Peyer's patch (tissue), 4 donors: ENCODE measurements at regions not wholly inside any gene's neighbourhood (a gene's known extent, or its start where the extent isn't known, plus 50 kb on each side); places are given as distances from the start of the nearest gene placed in this dataset.

Source experiments
- POLR2A ChIP-seq, 2 donors: fragments of 450-650 bp; IDR thresholded peaks; one replicate each; pipeline ENCODE4 v1.5.1; 2017; ENCODE audit warnings: antibody characterized with exemption in 2 of 2, mild to moderate bottlenecking in 2 of 2, moderate library complexity in 2 of 2
- TF ChIP-seq, protein P1 (sequence below), 6 experiments: fragments of 450-650 bp in 4 of 6; fragments of 200-600 bp in 2 of 6; sonication (generic) in 1 of 6; IDR thresholded peaks; one replicate each; pipeline ENCODE4 v1.5.1; 2017 to 2019; ENCODE audit warnings: antibody characterized with exemption in 6 of 6, mild to moderate bottlenecking in 3 of 6, moderate library complexity in 1 of 6

DNA sequence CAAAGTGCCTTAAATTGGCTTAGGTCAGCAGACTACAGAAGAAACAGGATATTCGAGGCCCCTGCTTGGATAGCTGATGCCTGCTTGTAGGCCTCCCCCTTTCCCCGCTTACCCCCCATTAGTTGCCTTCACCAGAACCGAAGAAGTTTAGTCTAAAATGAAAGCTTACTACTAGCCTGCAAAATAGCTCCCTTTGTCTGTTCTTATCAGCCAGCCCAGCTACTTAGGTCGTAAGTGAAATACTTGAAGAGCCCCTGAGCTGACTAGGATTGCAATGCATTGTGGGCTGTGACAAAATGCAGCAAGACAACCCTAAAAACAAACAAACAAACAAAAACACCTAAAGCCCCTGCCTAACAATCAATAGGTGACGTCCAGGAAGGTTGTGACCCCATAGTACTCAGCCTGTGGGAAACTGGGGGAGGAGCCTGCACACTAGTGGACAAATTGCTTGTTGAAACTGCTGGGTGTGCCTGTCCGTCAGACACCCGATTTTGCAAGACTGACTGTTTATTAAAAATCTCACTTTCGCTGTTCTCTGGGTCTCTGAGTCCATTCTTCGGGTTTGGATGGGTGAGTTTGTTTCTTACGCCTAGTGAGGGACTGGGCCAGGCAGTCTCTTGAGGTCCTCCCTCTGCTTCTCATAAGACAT lies 105.0 kb upstream of the DUSP22 start:
- TF ChIP-seq, protein P1, sequence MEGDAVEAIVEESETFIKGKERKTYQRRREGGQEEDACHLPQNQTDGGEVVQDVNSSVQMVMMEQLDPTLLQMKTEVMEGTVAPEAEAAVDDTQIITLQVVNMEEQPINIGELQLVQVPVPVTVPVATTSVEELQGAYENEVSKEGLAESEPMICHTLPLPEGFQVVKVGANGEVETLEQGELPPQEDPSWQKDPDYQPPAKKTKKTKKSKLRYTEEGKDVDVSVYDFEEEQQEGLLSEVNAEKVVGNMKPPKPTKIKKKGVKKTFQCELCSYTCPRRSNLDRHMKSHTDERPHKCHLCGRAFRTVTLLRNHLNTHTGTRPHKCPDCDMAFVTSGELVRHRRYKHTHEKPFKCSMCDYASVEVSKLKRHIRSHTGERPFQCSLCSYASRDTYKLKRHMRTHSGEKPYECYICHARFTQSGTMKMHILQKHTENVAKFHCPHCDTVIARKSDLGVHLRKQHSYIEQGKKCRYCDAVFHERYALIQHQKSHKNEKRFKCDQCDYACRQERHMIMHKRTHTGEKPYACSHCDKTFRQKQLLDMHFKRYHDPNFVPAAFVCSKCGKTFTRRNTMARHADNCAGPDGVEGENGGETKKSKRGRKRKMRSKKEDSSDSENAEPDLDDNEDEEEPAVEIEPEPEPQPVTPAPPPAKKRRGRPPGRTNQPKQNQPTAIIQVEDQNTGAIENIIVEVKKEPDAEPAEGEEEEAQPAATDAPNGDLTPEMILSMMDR (IDR thresholded peaks at IDR 0.05): no peak
- TF ChIP-seq POLR2A (IDR thresholded peaks at IDR 0.05): no peak
